VCaP (cell line): ENCODE measurements at regions not wholly inside any gene's neighbourhood (a gene's known extent, or its start where the extent isn't known, plus 50 kb on each side); places are given as distances from the start of the nearest gene placed in this dataset.

ENCODE experiments used
- H3K27ac ChIP-seq: fragments of 450-650 bp; 2 replicates; pipeline ENCODE4 v1.5.1; 2017
- TF ChIP-seq, protein P1 (sequence below): fragments of 450-650 bp; conservative IDR thresholded peaks from 2 replicates; pipeline ENCODE4 v1.5.1; 2017; ENCODE audit warnings: mild to moderate bottlenecking, moderate library complexity

DNA sequence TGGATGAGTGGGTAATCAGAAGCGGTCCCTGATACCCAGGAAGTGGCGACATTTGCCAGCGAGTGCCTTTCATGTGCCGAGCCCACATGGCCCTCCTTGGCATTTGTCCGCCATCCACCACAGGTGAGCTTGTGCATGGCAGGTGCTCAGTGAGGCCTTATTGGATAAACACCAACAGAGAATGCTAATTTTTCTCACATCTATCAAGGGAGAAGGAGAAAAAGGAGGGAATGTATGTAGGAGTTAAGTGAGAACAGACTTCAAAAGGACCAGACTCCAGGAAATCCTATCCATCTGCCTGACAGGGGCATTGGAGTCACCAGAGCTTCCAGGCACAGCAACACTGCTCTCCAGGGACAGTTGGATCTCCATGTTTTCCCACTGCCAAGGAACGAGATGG lies 143.5 kb upstream of the ZMIZ1 start:
- no peak overlapping the region for H3K27ac ChIP-seq

DNA sequence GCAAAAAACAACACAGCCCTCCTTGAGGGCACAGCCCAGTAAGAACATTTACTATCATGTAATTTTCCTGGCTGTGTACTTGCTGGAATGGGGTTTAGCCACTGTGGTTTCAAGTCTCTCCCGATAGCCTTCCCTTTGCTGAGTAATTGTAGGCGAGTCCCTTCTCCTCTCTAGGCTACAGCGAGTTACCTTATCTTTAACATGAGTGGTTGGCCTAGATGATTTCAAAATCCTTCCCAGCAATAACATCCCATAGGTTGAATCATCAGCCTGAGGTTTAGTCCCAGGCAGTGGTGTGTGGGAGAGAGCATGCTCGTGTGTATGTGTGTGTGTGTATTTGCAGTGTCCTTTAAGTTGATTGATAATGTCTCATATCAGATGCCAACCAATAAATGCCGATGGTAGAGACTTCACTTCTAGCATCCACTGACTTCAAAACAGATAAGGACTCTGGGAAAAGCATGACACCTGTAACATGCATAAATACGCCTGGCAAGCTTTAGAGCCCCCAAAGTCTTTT lies 142.9 kb upstream of the ZMIZ1 start:
- no peak overlapping the region for H3K27ac ChIP-seq
- TF ChIP-seq, protein P1, sequence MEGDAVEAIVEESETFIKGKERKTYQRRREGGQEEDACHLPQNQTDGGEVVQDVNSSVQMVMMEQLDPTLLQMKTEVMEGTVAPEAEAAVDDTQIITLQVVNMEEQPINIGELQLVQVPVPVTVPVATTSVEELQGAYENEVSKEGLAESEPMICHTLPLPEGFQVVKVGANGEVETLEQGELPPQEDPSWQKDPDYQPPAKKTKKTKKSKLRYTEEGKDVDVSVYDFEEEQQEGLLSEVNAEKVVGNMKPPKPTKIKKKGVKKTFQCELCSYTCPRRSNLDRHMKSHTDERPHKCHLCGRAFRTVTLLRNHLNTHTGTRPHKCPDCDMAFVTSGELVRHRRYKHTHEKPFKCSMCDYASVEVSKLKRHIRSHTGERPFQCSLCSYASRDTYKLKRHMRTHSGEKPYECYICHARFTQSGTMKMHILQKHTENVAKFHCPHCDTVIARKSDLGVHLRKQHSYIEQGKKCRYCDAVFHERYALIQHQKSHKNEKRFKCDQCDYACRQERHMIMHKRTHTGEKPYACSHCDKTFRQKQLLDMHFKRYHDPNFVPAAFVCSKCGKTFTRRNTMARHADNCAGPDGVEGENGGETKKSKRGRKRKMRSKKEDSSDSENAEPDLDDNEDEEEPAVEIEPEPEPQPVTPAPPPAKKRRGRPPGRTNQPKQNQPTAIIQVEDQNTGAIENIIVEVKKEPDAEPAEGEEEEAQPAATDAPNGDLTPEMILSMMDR: no peak

More for the DNA sequence above, 143.5 kb upstream of the ZMIZ1 start:
- TF ChIP-seq, protein P1: no peak

DNA sequence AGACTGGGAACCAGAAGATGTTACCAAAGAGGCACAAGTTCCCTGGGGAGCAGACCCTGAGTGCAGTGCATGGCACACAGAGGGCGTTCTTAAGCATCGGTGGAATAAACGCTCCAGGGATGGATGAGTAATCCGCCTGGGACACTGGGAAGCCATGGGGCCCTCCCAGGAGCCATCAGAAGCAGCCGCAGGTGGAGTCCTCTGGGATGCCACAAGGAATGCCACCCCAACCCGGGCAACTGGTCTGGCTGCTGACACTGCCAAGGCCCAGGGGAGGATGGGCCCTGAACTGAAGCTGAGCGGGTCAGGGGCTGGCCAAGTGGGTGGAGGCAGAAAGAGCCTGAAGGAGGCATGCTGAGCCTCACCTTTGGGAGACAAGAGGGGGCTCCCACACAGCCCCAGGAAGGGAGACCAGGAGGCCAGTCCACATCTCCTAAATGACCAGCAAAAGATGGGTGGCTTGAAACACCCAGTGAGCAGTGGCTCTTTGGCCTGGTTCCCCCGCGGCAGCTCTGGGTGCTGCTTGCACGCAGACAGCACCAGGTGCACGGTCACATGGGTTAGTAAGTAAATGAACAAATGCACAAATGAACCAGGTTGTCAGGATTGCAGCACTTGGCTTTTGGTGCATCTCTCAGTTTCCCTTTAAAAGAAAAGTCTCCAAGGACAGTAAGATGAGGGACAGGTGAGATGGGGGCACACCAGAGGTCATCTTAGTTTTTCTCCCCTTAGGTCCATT lies 141.3 kb upstream of the ZMIZ1 start:
- no peak overlapping the region for H3K27ac ChIP-seq
- TF ChIP-seq, protein P1: no peak

DNA sequence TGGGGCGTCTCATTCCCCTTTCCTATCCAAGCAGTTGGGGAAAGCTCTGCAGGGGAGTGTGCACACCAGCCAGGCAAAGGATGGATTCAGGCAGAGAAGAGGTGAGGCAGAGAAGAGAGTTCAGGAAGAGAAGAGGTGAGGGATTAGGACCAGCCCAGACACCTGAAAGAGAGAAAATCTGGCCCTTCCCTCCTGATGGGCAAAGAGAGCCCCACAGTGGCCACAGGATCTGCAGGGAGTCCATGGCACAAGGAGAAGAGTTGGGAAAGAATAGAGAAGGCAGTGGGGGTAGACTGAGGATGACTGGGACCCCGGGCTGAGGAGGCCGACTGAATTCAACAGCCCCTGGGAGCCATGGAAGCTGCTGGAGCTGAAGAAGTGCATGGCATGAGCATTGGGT lies 140.4 kb upstream of the ZMIZ1 start:
- H3K27ac ChIP-seq: no peak overlapping the region
- TF ChIP-seq, protein P1: no peak

DNA sequence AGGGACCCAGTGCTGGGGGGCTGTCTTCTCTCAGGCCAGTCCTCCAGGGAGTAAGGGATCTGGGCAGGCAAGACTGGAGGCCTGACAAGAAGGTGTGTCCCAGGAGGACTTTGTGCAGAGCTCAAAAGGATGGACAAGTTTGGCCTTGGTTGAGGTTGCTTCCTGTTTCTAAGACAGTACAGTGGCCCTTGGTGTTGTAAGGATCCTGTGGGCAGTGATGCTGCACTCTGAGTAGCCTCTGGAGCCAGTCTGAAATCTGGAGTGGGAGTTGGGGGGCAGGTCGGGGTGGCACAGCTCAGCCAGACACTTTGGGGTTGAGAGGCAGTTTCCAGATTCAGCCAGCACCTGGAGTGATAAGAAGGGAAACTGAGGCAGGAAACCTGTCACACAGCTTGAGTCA lies 139.2 kb upstream of the ZMIZ1 start:
- TF ChIP-seq, protein P1: no peak
- H3K27ac ChIP-seq: no peak overlapping the region

DNA sequence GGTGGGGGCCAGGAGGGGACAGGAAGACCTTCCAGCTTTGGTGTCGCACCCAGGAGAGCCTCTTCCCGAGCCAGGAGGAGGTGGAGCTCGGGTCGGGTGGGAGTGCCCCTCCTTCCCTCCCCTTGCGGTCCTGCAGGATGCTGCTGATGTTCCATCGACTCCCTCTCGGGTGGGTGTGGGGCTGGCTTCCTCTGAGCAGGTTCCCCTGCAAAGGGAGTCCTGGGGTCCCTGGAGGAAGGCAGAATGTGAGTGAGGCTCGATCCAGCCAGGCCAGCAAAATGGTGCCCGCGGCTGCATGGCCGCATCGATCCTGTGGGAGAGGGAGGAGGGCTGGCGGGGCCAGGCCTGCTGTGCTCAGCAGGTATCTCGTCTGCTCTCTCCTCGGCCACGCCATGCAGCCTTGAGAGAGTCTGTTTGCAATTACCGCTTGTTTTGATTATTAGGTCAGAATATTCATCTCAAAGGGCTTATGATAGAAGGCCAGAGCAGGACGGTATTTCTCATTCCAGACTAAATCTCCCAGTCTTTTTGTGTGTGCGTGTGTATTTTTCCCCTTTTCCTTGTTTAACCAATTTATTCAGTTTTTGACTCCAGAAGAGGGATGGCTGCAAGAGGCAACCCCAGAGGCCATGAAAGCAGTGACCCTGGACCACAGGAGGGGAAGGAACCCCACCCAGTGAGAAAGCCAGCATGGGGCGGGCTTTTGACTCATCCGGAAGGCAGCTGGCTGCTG lies 137.3 kb upstream of the ZMIZ1 start:
- TF ChIP-seq, protein P1: no peak
- H3K27ac ChIP-seq: no peak overlapping the region

DNA sequence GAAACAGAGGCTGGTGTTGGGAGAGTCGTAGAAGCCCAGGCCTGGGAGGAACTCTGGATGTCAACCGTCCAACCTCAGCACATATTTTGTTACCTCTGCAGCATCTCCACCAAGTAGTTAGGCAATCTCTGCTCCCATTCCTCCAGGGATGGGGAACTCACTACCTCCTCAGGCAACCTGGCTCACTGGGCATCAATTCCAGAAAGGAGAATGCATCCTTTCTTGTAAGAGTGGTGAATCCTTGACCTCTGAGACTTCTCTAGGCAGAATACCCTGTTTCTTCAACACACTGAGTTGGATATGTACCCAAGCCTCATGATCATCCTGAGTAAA lies 136.7 kb upstream of the ZMIZ1 start:
- TF ChIP-seq, protein P1: no peak
- peak overlapping the region; percentile 69; the same call in 1 of the 2 replicates for H3K27ac ChIP-seq
